PFSK-1 (cell line): ENCODE measurements at regions not wholly inside any gene's neighbourhood (a gene's known extent, or its start where the extent isn't known, plus 50 kb on each side); places are given as distances from the start of the nearest gene placed in this dataset.

Experiments used
- FOXP2 ChIP-seq: optimal IDR thresholded peaks from 2 replicates; pipeline ENCODE3; 2011; ENCODE audit warnings: borderline replicate concordance, control low read depth, inconsistent platforms; ENCODE audit not compliant: insufficient read depth; ENCODE audit errors: extremely low read length, extremely low read depth
- POLR2AphosphoS5 ChIP-seq: IDR thresholded peaks from 2 replicates; pipeline ENCODE4 v1.6.1; 2012; ENCODE audit warnings: low read depth, mild to moderate bottlenecking, control low read depth, low read length, moderate library complexity
- REST ChIP-seq, 2 experiments: IDR thresholded peaks; 2 replicates each; pipeline versions ENCODE4 v1.6.1 to v1.8.0; 2011 to 2012; ENCODE audit warnings: low read depth in 2 of 2, low read length in 2 of 2, control low read depth in 1 of 2, inconsistent platforms in 1 of 2, mild to moderate bottlenecking in 1 of 2, moderate library complexity in 1 of 2; ENCODE audit not compliant: insufficient read depth in 1 of 2
- SIN3A ChIP-seq: IDR thresholded peaks from 2 replicates; pipeline ENCODE4 v1.6.1; 2012; ENCODE audit warnings: mild to moderate bottlenecking, low read length, moderate library complexity, borderline replicate concordance; ENCODE audit not compliant: insufficient read depth
- TAF1 ChIP-seq: IDR thresholded peaks from 2 replicates; pipeline ENCODE4 v1.6.1; 2012; ENCODE audit warnings: low read length, control low read depth, borderline replicate concordance; ENCODE audit not compliant: insufficient read depth

GRCh38 chr19:13689085-13689484 lies 75.2 kb upstream of the MRI1 start:
- no peak for TF ChIP-seq SIN3A
- no peak for TF ChIP-seq POLR2AphosphoS5
- TF ChIP-seq FOXP2 = no peak
- no peak for TF ChIP-seq TAF1
- no peak for TF ChIP-seq REST (IDR thresholded peaks at IDR 0.05; ENCODE audit: insufficient read depth in 1 of 2, low read depth in 2 of 2, low read length in 2 of 2)

GRCh38 chr19:13684021-13684420 lies 80.3 kb upstream of the MRI1 start:
- TF ChIP-seq POLR2AphosphoS5 = no peak
- no peak for TF ChIP-seq REST (IDR thresholded peaks at IDR 0.05; ENCODE audit: insufficient read depth in 1 of 2, low read depth in 2 of 2, low read length in 2 of 2)
- TF ChIP-seq SIN3A = no peak
- no peak for TF ChIP-seq FOXP2
- no peak for TF ChIP-seq TAF1

GRCh38 chr19:13681509-13681908 lies 82.8 kb upstream of the MRI1 start:
- TF ChIP-seq TAF1 (no peak), FOXP2 (no peak), SIN3A (no peak), POLR2AphosphoS5 (no peak), REST (IDR thresholded peaks at IDR 0.05; ENCODE audit: insufficient read depth in 1 of 2, low read depth in 2 of 2, low read length in 2 of 2) (no peak)

- TF ChIP-seq SIN3A = no peak
- TF ChIP-seq TAF1 = no peak
- TF ChIP-seq POLR2AphosphoS5 = no peak
- TF ChIP-seq REST (IDR thresholded peaks at IDR 0.05; ENCODE audit: insufficient read depth in 1 of 2, low read depth in 2 of 2, low read length in 2 of 2) = no peak
- no peak for TF ChIP-seq FOXP2
Observed at GRCh38 chr19:13670846-13671245, 93.5 kb upstream of the MRI1 start.

GRCh38 chr19:13669780-13670355 lies 94.5 kb upstream of the MRI1 start:
- TF ChIP-seq POLR2AphosphoS5 = no peak
- no peak for TF ChIP-seq FOXP2
- no peak for TF ChIP-seq REST (IDR thresholded peaks at IDR 0.05; ENCODE audit: insufficient read depth in 1 of 2, low read depth in 2 of 2, low read length in 2 of 2)
- TF ChIP-seq TAF1 = no peak
- no peak for TF ChIP-seq SIN3A
